Coronary artery (tissue), 2 donors: ENCODE measurements at regions not wholly inside any gene's neighbourhood (a gene's known extent, or its start where the extent isn't known, plus 50 kb on each side); places are given as distances from the start of the nearest gene placed in this dataset.

Experiments
- DNase-seq: peaks from one replicate; pipeline ENCODE4 v3.0.0-alpha.2; 2017; ENCODE audit warnings: low spot score
- H3K27ac ChIP-seq, 2 donors: fragments of 200-600 bp; sonication (generic); one replicate each; pipeline ENCODE4 v1.5.1; 2016 to 2019
- H3K4me3 ChIP-seq: fragments of 200-600 bp; sonication (generic); 2 replicates; pipeline ENCODE4 v1.5.1; 2016; ENCODE audit warnings: mild to moderate bottlenecking, moderate library complexity
- TF ChIP-seq, protein P1 (sequence below): fragments of 200-600 bp; sonication (generic); IDR thresholded peaks from one replicate; pipeline ENCODE4 v1.5.1; 2019; ENCODE audit warnings: antibody characterized with exemption

DNA sequence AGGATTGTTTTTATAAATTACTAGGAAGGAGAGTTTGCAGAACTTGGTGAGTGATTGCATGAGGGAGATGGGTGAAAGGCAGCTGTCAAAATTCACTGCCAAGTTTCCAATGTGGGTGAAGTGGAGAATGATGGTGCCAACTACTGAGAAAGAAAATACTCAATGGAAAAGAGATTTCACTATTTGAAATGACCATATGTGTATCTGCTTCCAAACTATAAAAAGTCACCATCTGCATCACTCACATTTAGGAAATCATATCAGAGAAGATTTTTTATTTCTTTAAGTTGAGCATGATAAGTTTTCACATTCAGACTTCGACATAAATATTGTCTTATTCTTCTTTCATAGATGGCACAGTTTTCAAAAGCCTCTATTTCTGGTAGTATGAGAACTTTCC lies 570.0 kb upstream of the DSEL start:
- DNase-seq = no peak
- Histone ChIP-seq H3K4me3 (no peak overlapping the region), H3K27ac (no peak overlapping the region)
- TF ChIP-seq, protein P1, sequence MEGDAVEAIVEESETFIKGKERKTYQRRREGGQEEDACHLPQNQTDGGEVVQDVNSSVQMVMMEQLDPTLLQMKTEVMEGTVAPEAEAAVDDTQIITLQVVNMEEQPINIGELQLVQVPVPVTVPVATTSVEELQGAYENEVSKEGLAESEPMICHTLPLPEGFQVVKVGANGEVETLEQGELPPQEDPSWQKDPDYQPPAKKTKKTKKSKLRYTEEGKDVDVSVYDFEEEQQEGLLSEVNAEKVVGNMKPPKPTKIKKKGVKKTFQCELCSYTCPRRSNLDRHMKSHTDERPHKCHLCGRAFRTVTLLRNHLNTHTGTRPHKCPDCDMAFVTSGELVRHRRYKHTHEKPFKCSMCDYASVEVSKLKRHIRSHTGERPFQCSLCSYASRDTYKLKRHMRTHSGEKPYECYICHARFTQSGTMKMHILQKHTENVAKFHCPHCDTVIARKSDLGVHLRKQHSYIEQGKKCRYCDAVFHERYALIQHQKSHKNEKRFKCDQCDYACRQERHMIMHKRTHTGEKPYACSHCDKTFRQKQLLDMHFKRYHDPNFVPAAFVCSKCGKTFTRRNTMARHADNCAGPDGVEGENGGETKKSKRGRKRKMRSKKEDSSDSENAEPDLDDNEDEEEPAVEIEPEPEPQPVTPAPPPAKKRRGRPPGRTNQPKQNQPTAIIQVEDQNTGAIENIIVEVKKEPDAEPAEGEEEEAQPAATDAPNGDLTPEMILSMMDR = no peak

DNA sequence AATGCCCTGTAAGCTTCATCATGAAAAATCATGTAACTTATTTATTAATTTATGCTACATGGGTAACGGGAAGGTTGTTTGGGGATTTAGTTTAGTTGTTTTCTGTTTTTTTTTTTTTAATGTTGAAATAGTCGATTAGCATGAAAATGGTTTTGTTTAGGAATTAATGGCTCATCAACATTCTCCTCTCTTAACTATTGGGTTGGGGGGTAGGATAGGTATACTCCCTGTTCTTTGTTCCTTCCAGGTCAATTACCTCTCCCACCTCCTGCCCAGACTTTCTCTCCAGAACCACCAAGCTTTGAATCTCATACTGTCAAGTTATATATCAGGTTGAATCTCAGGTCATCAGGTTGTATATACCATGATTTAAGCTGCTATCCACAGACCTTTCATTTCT lies 568.7 kb upstream of the DSEL start:
- no peak overlapping the region for H3K4me3 ChIP-seq
- no peak overlapping the region for H3K27ac ChIP-seq
- TF ChIP-seq, protein P1 = no peak
- no peak for DNase-seq

DNA sequence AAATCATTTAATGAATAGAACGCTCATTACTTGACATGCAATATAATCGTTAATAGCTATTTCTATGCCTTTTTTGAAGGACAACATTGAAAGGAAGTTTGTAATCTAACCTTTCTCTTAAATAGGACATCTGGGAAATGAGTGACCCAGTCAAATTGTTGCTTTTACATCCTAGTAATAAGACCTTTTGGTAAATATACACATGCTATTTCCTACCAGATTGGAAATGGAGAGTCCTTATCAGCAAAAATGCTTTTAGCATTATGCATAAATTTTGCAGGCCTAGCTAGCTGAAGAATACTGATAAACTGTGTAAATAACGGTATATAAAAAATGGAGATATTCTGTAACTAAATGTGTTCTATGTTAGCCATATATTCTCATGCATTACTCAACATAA lies 567.3 kb upstream of the DSEL start:
- TF ChIP-seq, protein P1 = no peak
- DNase-seq = no peak
- H3K4me3 ChIP-seq = no peak overlapping the region

DNA sequence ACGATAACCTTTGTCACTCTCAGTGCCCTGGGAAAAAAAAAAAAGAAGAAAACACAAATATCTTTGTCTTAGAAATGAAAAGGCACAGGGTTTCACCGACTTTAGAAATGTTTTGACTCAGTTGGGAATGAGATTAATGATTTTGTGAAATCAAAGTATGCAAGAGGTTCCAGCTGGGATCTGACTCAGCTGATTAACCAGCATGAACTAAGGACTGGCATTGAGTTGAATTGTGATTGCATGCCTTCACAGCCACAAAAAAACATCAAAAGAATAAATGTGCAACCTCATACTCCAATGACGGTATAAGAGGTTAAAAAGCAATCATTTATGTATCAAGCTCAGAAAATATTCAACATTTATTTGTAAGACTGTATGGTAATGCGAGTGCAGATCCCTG lies 566.6 kb upstream of the DSEL start:
- Histone ChIP-seq H3K27ac (no peak overlapping the region), H3K4me3 (no peak overlapping the region)
- TF ChIP-seq, protein P1 = no peak
- no peak for DNase-seq

More for the DNA sequence above, 567.3 kb upstream of the DSEL start:
- H3K27ac ChIP-seq = no peak overlapping the region

DNA sequence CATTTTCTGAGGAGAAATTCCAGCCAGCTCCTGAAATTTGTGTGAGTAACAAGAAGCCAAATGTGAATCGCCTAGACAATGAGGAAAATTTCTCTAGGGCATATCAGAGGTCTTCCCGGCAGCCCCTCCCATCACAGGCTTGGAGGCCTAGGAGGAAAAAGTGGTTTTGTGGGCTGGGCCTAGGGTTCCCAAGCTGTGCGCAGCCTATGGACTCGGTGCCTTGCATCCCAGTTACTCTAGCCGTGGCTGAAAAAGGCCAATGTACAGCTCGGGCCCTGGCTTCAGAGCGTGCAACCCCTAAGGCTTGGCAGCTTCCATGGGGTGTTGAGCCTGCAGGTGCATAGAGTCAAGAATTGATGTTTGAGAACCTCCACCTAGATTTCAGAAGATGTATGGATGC lies 556.2 kb upstream of the DSEL start:
- TF ChIP-seq, protein P1 = no peak
- DNase-seq = no peak
- no peak overlapping the region for H3K27ac ChIP-seq
- no peak overlapping the region for H3K4me3 ChIP-seq

DNA sequence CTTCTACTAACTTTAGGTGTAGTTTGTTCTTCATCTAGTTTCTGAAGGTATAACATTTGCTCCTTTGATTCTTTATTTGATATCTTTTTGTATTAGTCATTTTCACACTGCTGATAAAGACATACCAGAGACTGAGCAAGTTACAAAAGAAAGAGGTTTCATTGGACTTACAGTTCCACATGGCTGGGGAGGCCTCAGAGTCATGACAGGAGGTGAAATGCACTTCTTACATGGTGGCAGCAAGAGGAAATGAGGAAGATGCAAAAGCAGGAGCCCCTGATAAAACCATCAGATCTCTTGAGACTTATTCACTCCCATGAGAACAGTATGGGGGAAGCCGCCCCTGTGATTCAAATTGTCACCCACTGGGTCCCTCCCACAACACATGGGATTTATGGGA lies 544.4 kb upstream of the DSEL start:
- no peak for DNase-seq
- TF ChIP-seq, protein P1 = no peak
- H3K4me3 ChIP-seq = no peak overlapping the region
- no peak overlapping the region for H3K27ac ChIP-seq

DNA sequence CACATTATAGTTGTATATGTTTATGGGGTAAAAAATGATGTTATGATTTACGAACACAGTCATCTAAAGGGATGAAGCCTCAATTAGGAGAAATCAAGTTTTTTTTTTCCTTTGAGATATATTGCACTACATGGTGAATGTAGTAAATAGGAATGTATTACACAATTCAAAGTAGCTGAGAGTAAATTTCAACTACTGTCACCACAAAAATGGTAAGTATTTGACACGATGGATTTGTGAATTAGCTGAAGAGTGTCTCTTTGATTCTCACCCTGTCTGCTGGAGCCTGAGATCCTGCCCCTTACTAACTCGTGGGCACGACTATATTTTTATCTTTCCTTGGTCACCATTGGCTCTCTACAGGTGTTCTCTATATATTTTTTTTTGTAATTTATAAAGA lies 540.4 kb upstream of the DSEL start:
- H3K4me3 ChIP-seq = no peak overlapping the region
- no peak overlapping the region for H3K27ac ChIP-seq
- TF ChIP-seq, protein P1 = no peak
- DNase-seq = no peak
